Fibroblast of lung (primary cell): ENCODE measurements at regions not wholly inside any gene's neighbourhood (a gene's known extent, or its start where the extent isn't known, plus 50 kb on each side); places are given as distances from the start of the nearest gene placed in this dataset.

Experiments used
- CTCF ChIP-seq, 2 donors: IDR thresholded peaks in 1 of 2; conservative IDR thresholded peaks in 1 of 2; 1 replicate in 1 of 2; 2 replicates in 1 of 2; pipeline ENCODE4 v1.5.1; 2011 to 2012; ENCODE audit warnings: low read length in 2 of 2, control low read depth in 1 of 2, inconsistent platforms in 1 of 2, low read depth in 1 of 2, mild to moderate bottlenecking in 1 of 2
- EZH2 ChIP-seq: IDR thresholded peaks from 2 replicates; pipeline ENCODE4 v1.5.1; 2012; ENCODE audit warnings: low read length, control low read depth, mild to moderate bottlenecking; ENCODE audit errors: missing control alignments

- TF ChIP-seq CTCF (conservative IDR thresholded peaks at IDR 0.05 in 1 of 2, IDR thresholded peaks at IDR 0.05 in 1 of 2; ENCODE audit: low read depth in 1 of 2, low read length in 2 of 2), result no peak
- no peak for TF ChIP-seq EZH2
Observed at GRCh38 chr4:37015391-37015790, 229.2 kb upstream of the NWD2 start.
